Esophagus squamous epithelium (tissue), 5 donors: ENCODE measurements at regions not wholly inside any gene's neighbourhood (a gene's known extent, or its start where the extent isn't known, plus 50 kb on each side); places are given as distances from the start of the nearest gene placed in this dataset.

Experiments used
- DNase-seq: peaks from one replicate; lab custom pipeline; 2025; lab: John Stamatoyannopoulos, UW
- H3K27ac ChIP-seq, 4 donors: fragments of 200-600 bp; sonication (generic); one replicate each; pipeline ENCODE4 v1.5.1; 2016 to 2019; ENCODE audit warnings: mild to moderate bottlenecking in 1 of 4
- H3K27me3 ChIP-seq, 4 donors: fragments of 200-600 bp; sonication (generic); 1 replicate in 3 of 4; 2 replicates in 1 of 4; pipeline versions ENCODE4 v1.5.1 to v1.6.0; 2017 to 2021; ENCODE audit warnings: antibody characterized with exemption in 1 of 4
- H3K36me3 ChIP-seq, 3 donors: fragments of 200-600 bp; sonication (generic); one replicate each; pipeline ENCODE4 v1.5.1; 2016 to 2019
- H3K4me1 ChIP-seq, 3 donors: fragments of 200-600 bp; sonication (generic); one replicate each; pipeline ENCODE4 v1.5.1; 2017 to 2019
- H3K4me3 ChIP-seq, 4 donors: fragments of 200-600 bp; sonication (generic); 1 replicate in 3 of 4; 2 replicates in 1 of 4; pipeline ENCODE4 v1.5.1; 2016 to 2019; ENCODE audit warnings: mild to moderate bottlenecking in 2 of 4, moderate library complexity in 1 of 4
- H3K9me3 ChIP-seq, 3 donors: fragments of 200-600 bp; sonication (generic); one replicate each; pipeline ENCODE4 v1.5.1; 2016 to 2019
- CTCF ChIP-seq, 6 experiments: fragments of 450-650 bp in 4 of 6; fragments of 200-600 bp in 2 of 6; sonication (generic) in 2 of 6; IDR thresholded peaks; one replicate each; pipeline ENCODE4 v1.5.1; 2016 to 2019; ENCODE audit warnings: antibody characterized with exemption in 6 of 6, mild to moderate bottlenecking in 4 of 6, moderate library complexity in 4 of 6
- POLR2A ChIP-seq, 4 donors: fragments of 450-650 bp; IDR thresholded peaks; one replicate each; pipeline ENCODE4 v1.6.1; 2017; ENCODE audit warnings: antibody characterized with exemption in 4 of 4, mild to moderate bottlenecking in 4 of 4, moderate library complexity in 3 of 4
- WGBS, 2 donors: methylation state at CpG; one replicate each; pipeline ENCODE4 v1.1.5; 2018; 5-methylcytosine and 5-hydroxymethylcytosine counted together
- intact Hi-C: fragments of 100-400 bp; cut with DNase I; formaldehyde crosslinking; loops from one replicate; pipeline ENCODE4 v1.15.0; 2022
- donor health status: DM: yes; HTN: yes; CAD: no.

DNA sequence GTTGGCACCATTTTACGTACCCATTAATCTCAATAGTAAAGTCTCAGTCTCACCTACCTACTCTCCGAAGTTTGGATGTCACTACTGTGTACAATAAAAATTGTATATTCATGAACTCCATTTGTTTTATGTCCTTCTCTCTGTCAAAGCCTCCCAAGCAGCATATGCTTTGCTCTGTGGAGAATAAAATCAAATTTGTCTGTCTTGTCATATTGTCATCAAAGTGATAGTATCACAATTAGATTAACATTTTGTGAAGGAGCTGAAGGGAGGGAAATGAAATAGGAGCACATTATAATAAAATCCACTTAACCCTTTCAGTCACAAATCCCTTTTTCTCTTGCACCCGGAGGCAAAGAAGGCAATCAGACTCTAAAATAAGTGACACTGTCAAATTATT is 177.1 kb upstream of the RRP15 start:
- intact Hi-C loops, result no loop called here
- 67 to 72% methylated on average over 3 of the region's 3 CpGs for WGBS, 2 donors
- H3K4me3 ChIP-seq, result no peak overlapping the region
- TF ChIP-seq POLR2A (IDR thresholded peaks at IDR 0.05) (no peak), CTCF (IDR thresholded peaks at IDR 0.05) (no peak)
- no peak overlapping the region for H3K27ac ChIP-seq
- DNase-seq, result no peak
- H3K4me1 ChIP-seq, result no peaks in the 10 kb centered on the region
- H3K27me3 ChIP-seq, result no peaks in the 10 kb centered on the region
- H3K36me3 ChIP-seq, result no peaks in the 10 kb centered on the region
- no peaks in the 10 kb centered on the region for H3K9me3 ChIP-seq

GRCh38 chr1:218112862-218113261 is 172.2 kb upstream of the RRP15 start:
- no peak for DNase-seq
- Histone ChIP-seq H3K9me3 (no peaks in the 10 kb centered on the region), H3K4me3 (no peak overlapping the region), H3K4me1 (no peaks in the 10 kb centered on the region), H3K36me3 (no peaks in the 10 kb centered on the region), H3K27me3 (no peaks in the 10 kb centered on the region), H3K27ac (no peak overlapping the region)
- TF ChIP-seq CTCF (IDR thresholded peaks at IDR 0.05) (no peak), POLR2A (IDR thresholded peaks at IDR 0.05) (no peak)
- intact Hi-C loops, result no loop called here
- WGBS, 2 donors, result 5 to 33% methylated on average over 1 of the region's 1 CpG

GRCh38 chr1:218123968-218124367 is 161.1 kb upstream of the RRP15 start:
- H3K9me3 ChIP-seq, result no peaks in the 10 kb centered on the region
- intact Hi-C loops, result no loop called here
- DNase-seq, result no peak
- no peaks in the 10 kb centered on the region for H3K36me3 ChIP-seq
- TF ChIP-seq POLR2A (IDR thresholded peaks at IDR 0.05) (no peak), CTCF (IDR thresholded peaks at IDR 0.05) (no peak)
- whole genome bisulfite sequencing, 2 donors, result 44 to 65% methylated on average over 4 of the region's 4 CpGs
- H3K27ac ChIP-seq, result no peak overlapping the region
- H3K4me1 ChIP-seq, result no peaks in the 10 kb centered on the region
- H3K4me3 ChIP-seq, result no peak overlapping the region
- H3K27me3 ChIP-seq, result no peaks in the 10 kb centered on the region

GRCh38 chr1:218135371-218135770 is 149.7 kb upstream of the RRP15 start:
- Histone ChIP-seq H3K27me3 (no peaks in the 10 kb centered on the region), H3K36me3 (no peaks in the 10 kb centered on the region), H3K9me3 (no peaks in the 10 kb centered on the region), H3K4me1 (no peaks in the 10 kb centered on the region), H3K27ac (no peak overlapping the region), H3K4me3 (no peak overlapping the region)
- intact Hi-C loops, result no loop called here
- TF ChIP-seq CTCF (IDR thresholded peaks at IDR 0.05) (no peak), POLR2A (IDR thresholded peaks at IDR 0.05) (no peak)
- WGBS, 2 donors, result 90 to 91% methylated on average over 6 of the region's 6 CpGs
- no peak for DNase-seq

GRCh38 chr1:218139761-218140160 is 145.3 kb upstream of the RRP15 start:
- no peaks in the 10 kb centered on the region for H3K4me1 ChIP-seq
- H3K9me3 ChIP-seq, result no peaks in the 10 kb centered on the region
- H3K4me3 ChIP-seq, result no peak overlapping the region
- WGBS, 2 donors, result 46 to 49% methylated on average over 4 of the region's 4 CpGs
- no peaks in the 10 kb centered on the region for H3K27me3 ChIP-seq
- H3K27ac ChIP-seq, result no peak overlapping the region
- H3K36me3 ChIP-seq, result no peaks in the 10 kb centered on the region
- intact Hi-C loops, result no loop called here
- TF ChIP-seq POLR2A (IDR thresholded peaks at IDR 0.05), result no peak
- no peak for TF ChIP-seq CTCF (IDR thresholded peaks at IDR 0.05)
- no peak for DNase-seq
